ENCODE measurements at regions not wholly inside any gene's neighbourhood (a gene's known extent, or its start where the extent isn't known, plus 50 kb on each side); places are given as distances from the start of the nearest gene placed in this dataset.

GRCh38 chr5:124079062-124079461 lies 567.1 kb downstream of the CSNK1G3 start:
- no peaks in the 10 kb centered on the region for H4K20me1 ChIP-seq (ENCODE audit: insufficient read depth, low read length)
- no peak overlapping the region for H3K4me2 ChIP-seq (ENCODE audit: low read length)
- ChIA-PET CTCF (ENCODE audit: unreplicated experiment) (interaction anchor here (1.1 kb wide), 1 partner anchor 37 kb away, joined by 3 read pairs; no protein-coding TSS in a partner anchor), POLR2A (interaction anchor here (0.8 to 1.8 kb wide), 7 partner anchors 8 to 64 kb away, joined by 3 to 7 read pairs (median 4); no protein-coding TSS in a partner anchor)
- peaks cover 18% of the 10 kb centered on the region for H3K4me1 ChIP-seq (ENCODE audit: insufficient read depth, low read length, poor library complexity, severe bottlenecking)
- H3K79me2 ChIP-seq (ENCODE audit: insufficient read depth, low read depth, low read length), result no peaks in the 10 kb centered on the region
- H2AFZ ChIP-seq (ENCODE audit: low read length), result no peak overlapping the region
- no TSS peak for BruUV-seq (replicated peaks)
- intact Hi-C loops (cut with micrococcal nuclease; ENCODE audit: unreplicated experiment), result no loop called here
- no peak for TF ChIP-seq CTCF (conservative IDR thresholded peaks at IDR 0.05; ENCODE audit: low read length)
- no peaks in the 10 kb centered on the region for H3K9me3 ChIP-seq (ENCODE audit: low read length)
- H3K9me2 ChIP-seq (ENCODE audit: insufficient read depth, low read length), result no peaks in the 10 kb centered on the region
- H3K36me3 ChIP-seq (ENCODE audit: insufficient read depth, low read length), result no peaks in the 10 kb centered on the region
- no peak overlapping the region for H3K27ac ChIP-seq (ENCODE audit: low read depth, low read length, poor library complexity, severe bottlenecking)
- no peak overlapping the region for H3K4me3 ChIP-seq (ENCODE audit: low read depth, low read length, poor library complexity, severe bottlenecking)
- no peak for DNase-seq (ENCODE audit: low spot score)

- no peaks in the 10 kb centered on the region for H3K36me3 ChIP-seq (ENCODE audit: insufficient read depth, low read length)
- no peak overlapping the region for H3K27ac ChIP-seq (ENCODE audit: low read depth, low read length, poor library complexity, severe bottlenecking)
- TF ChIP-seq CTCF (conservative IDR thresholded peaks at IDR 0.05; ENCODE audit: low read length), result no peak
- TF ChIP-seq EZH2phosphoT487 (IDR thresholded peaks at IDR 0.05; ENCODE audit: borderline replicate concordance, low read depth, low read length), result no peak
- no peaks in the 10 kb centered on the region for H3K79me2 ChIP-seq (ENCODE audit: insufficient read depth, low read depth, low read length)
- intact Hi-C loops (cut with micrococcal nuclease; ENCODE audit: unreplicated experiment), result no loop called here
- CTCF ChIA-PET (ENCODE audit: unreplicated experiment), result no interaction called here
- H3K9me3 ChIP-seq (ENCODE audit: low read length), result no peaks in the 10 kb centered on the region
- no peak for DNase-seq (ENCODE audit: low spot score)
- H3K4me3 ChIP-seq (ENCODE audit: low read depth, low read length, poor library complexity, severe bottlenecking), result no peak overlapping the region
- POLR2A ChIA-PET, result interaction anchor here (0.7 to 0.8 kb wide), 2 partner anchors 12 to 22 kb away, joined by 3 read pairs; no protein-coding TSS in a partner anchor
- BruUV-seq (replicated peaks), result no TSS peak
- no peak overlapping the region for H3K4me2 ChIP-seq (ENCODE audit: low read length)
- no peaks in the 10 kb centered on the region for H3K9me2 ChIP-seq (ENCODE audit: insufficient read depth, low read length)
- no peak overlapping the region for H2AFZ ChIP-seq (ENCODE audit: low read length)
- H3K4me1 ChIP-seq (ENCODE audit: insufficient read depth, low read length, poor library complexity, severe bottlenecking), result no peaks in the 10 kb centered on the region
- no peaks in the 10 kb centered on the region for H4K20me1 ChIP-seq (ENCODE audit: insufficient read depth, low read length)
Observed at GRCh38 chr5:124074500-124074899, 562.5 kb downstream of the CSNK1G3 start.

- Histone ChIP-seq H2AFZ (ENCODE audit: low read length) (no peak overlapping the region), H3K27ac (ENCODE audit: low read depth, low read length, poor library complexity, severe bottlenecking) (no peak overlapping the region), H3K79me2 (ENCODE audit: insufficient read depth, low read depth, low read length) (no peaks in the 10 kb centered on the region), H4K20me1 (ENCODE audit: insufficient read depth, low read length) (no peaks in the 10 kb centered on the region), H3K36me3 (ENCODE audit: insufficient read depth, low read length) (no peaks in the 10 kb centered on the region), H3K4me1 (ENCODE audit: insufficient read depth, low read length, poor library complexity, severe bottlenecking) (no peaks in the 10 kb centered on the region), H3K9me2 (ENCODE audit: insufficient read depth, low read length) (no peaks in the 10 kb centered on the region), H3K9me3 (ENCODE audit: low read length) (no peaks in the 10 kb centered on the region), H3K4me3 (ENCODE audit: low read depth, low read length, poor library complexity, severe bottlenecking) (no peak overlapping the region), H3K4me2 (ENCODE audit: low read length) (no peak overlapping the region)
- ChIA-PET CTCF (ENCODE audit: unreplicated experiment) (no interaction called here), POLR2A (interaction anchor here (0.6 to 1.5 kb wide), 3 partner anchors 9 to 127 kb away, joined by 3 to 12 read pairs (median 3); no protein-coding TSS in a partner anchor)
- TF ChIP-seq EZH2phosphoT487 (IDR thresholded peaks at IDR 0.05; ENCODE audit: borderline replicate concordance, low read depth, low read length) (no peak), CTCF (conservative IDR thresholded peaks at IDR 0.05; ENCODE audit: low read length) (no peak)
- BruUV-seq (replicated peaks), result no TSS peak
- intact Hi-C loops (cut with micrococcal nuclease; ENCODE audit: unreplicated experiment), result no loop called here
- DNase-seq (ENCODE audit: low spot score), result no peak
Observed at GRCh38 chr5:124072570-124072969, 560.6 kb downstream of the CSNK1G3 start.
